ENCODE measurements at regions not wholly inside any gene's neighbourhood (a gene's known extent, or its start where the extent isn't known, plus 50 kb on each side); places are given as distances from the start of the nearest gene placed in this dataset.

DNA sequence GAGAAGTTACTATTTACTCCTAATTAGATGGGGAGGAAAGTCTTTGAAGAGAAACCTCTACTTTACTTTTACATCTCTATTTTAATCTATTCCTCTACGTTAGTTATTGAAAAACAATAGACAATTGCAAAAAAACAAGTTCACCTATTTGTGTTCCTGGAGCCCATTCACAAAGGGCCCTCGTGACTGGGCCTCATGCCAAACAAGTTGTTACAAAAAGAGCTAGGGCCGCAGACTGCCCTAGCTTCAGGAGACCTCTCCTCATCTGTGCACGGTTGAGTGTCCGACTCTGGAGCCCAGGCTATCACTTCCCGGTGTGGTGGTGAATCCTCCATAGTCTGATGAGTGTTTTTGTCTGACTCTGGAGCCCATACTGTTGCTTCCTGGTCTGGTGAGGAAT, 190.9 kb downstream of the ZNF486 start:
- no peaks in the 10 kb centered on the region for H3K4me1 ChIP-seq (ENCODE audit: control insufficient read depth in 2 of 2, insufficient read depth in 2 of 2, low read length in 1 of 2)
- H3K9me3 ChIP-seq (ENCODE audit: control insufficient read depth in 2 of 2, insufficient read depth in 1 of 2, low read depth in 1 of 2, low read length in 1 of 2) = peaks cover 3 to 4% of the 10 kb centered on the region in 2 donors
- H3K36me3 ChIP-seq (ENCODE audit: control insufficient read depth in 2 of 2, insufficient read depth in 2 of 2, low read length in 1 of 2) = no peaks in the 10 kb centered on the region
- no peak overlapping the region for H3K27ac ChIP-seq (ENCODE audit: low read depth in 2 of 2, low read length in 1 of 2)
- H3K4me3 ChIP-seq (ENCODE audit: low read depth in 1 of 2, low read length in 2 of 2) = no peak overlapping the region
- no peaks in the 10 kb centered on the region for H3K27me3 ChIP-seq (ENCODE audit: control insufficient read depth in 1 of 2, insufficient read depth in 2 of 2, low read length in 2 of 2)
- WGBS, 2 donors = 76 to 78% methylated on average over 6 of the region's 6 CpGs

- H3K9me3 ChIP-seq (ENCODE audit: control insufficient read depth in 2 of 2, insufficient read depth in 1 of 2, low read depth in 1 of 2, low read length in 1 of 2) = no peaks in the 10 kb centered on the region
- H3K27me3 ChIP-seq (ENCODE audit: control insufficient read depth in 1 of 2, insufficient read depth in 2 of 2, low read length in 2 of 2) = no peaks in the 10 kb centered on the region
- H3K36me3 ChIP-seq (ENCODE audit: control insufficient read depth in 2 of 2, insufficient read depth in 2 of 2, low read length in 1 of 2) = no peaks in the 10 kb centered on the region
- H3K4me3 ChIP-seq (ENCODE audit: low read depth in 1 of 2, low read length in 2 of 2) = no peak overlapping the region
- no peaks in the 10 kb centered on the region for H3K4me1 ChIP-seq (ENCODE audit: control insufficient read depth in 2 of 2, insufficient read depth in 2 of 2, low read length in 1 of 2)
- H3K27ac ChIP-seq (ENCODE audit: low read depth in 2 of 2, low read length in 1 of 2) = no peak overlapping the region
Measured at GRCh38 chr19:20351244-20351643, 184.2 kb downstream of the ZNF486 start.

- H3K27me3 ChIP-seq (ENCODE audit: control insufficient read depth in 1 of 2, insufficient read depth in 2 of 2, low read length in 2 of 2) = no peaks in the 10 kb centered on the region
- no peak overlapping the region for H3K4me3 ChIP-seq (ENCODE audit: low read depth in 1 of 2, low read length in 2 of 2)
- no peak overlapping the region for H3K27ac ChIP-seq (ENCODE audit: low read depth in 2 of 2, low read length in 1 of 2)
- no peaks in the 10 kb centered on the region for H3K9me3 ChIP-seq (ENCODE audit: control insufficient read depth in 2 of 2, insufficient read depth in 1 of 2, low read depth in 1 of 2, low read length in 1 of 2)
- H3K4me1 ChIP-seq (ENCODE audit: control insufficient read depth in 2 of 2, insufficient read depth in 2 of 2, low read length in 1 of 2) = no peaks in the 10 kb centered on the region
- WGBS, 2 donors = 65 to 81% methylated on average over 2 of the region's 2 CpGs
- no peaks in the 10 kb centered on the region for H3K36me3 ChIP-seq (ENCODE audit: control insufficient read depth in 2 of 2, insufficient read depth in 2 of 2, low read length in 1 of 2)
Measured at GRCh38 chr19:20349206-20349605, 182.2 kb downstream of the ZNF486 start.

GRCh38 chr19:20339444-20339843, 172.4 kb downstream of the ZNF486 start:
- Histone ChIP-seq H3K27me3 (ENCODE audit: control insufficient read depth in 1 of 2, insufficient read depth in 2 of 2, low read length in 2 of 2) (no peaks in the 10 kb centered on the region), H3K36me3 (ENCODE audit: control insufficient read depth in 2 of 2, insufficient read depth in 2 of 2, low read length in 1 of 2) (no peaks in the 10 kb centered on the region), H3K27ac (ENCODE audit: low read depth in 2 of 2, low read length in 1 of 2) (no peak overlapping the region), H3K4me3 (ENCODE audit: low read depth in 1 of 2, low read length in 2 of 2) (no peak overlapping the region), H3K9me3 (ENCODE audit: control insufficient read depth in 2 of 2, insufficient read depth in 1 of 2, low read depth in 1 of 2, low read length in 1 of 2) (peaks cover 0 to 2% of the 10 kb centered on the region in 2 donors), H3K4me1 (ENCODE audit: control insufficient read depth in 2 of 2, insufficient read depth in 2 of 2, low read length in 1 of 2) (no peaks in the 10 kb centered on the region)
- 95% methylated on average over 4 of the region's 4 CpGs for WGBS, 2 donors

- Histone ChIP-seq H3K4me1 (ENCODE audit: control insufficient read depth in 2 of 2, insufficient read depth in 2 of 2, low read length in 1 of 2) (no peaks in the 10 kb centered on the region), H3K4me3 (ENCODE audit: low read depth in 1 of 2, low read length in 2 of 2) (no peak overlapping the region), H3K27me3 (ENCODE audit: control insufficient read depth in 1 of 2, insufficient read depth in 2 of 2, low read length in 2 of 2) (no peaks in the 10 kb centered on the region), H3K9me3 (ENCODE audit: control insufficient read depth in 2 of 2, insufficient read depth in 1 of 2, low read depth in 1 of 2, low read length in 1 of 2) (no peaks in the 10 kb centered on the region), H3K36me3 (ENCODE audit: control insufficient read depth in 2 of 2, insufficient read depth in 2 of 2, low read length in 1 of 2) (no peaks in the 10 kb centered on the region), H3K27ac (ENCODE audit: low read depth in 2 of 2, low read length in 1 of 2) (no peak overlapping the region)
- 77 to 78% methylated on average over 3 of the region's 3 CpGs for WGBS, 2 donors
Measured at GRCh38 chr19:20334760-20335159, 167.7 kb downstream of the ZNF486 start.

- Histone ChIP-seq H3K27ac (ENCODE audit: low read depth in 2 of 2, low read length in 1 of 2) (no peak overlapping the region), H3K36me3 (ENCODE audit: control insufficient read depth in 2 of 2, insufficient read depth in 2 of 2, low read length in 1 of 2) (no peaks in the 10 kb centered on the region), H3K9me3 (ENCODE audit: control insufficient read depth in 2 of 2, insufficient read depth in 1 of 2, low read depth in 1 of 2, low read length in 1 of 2) (no peaks in the 10 kb centered on the region), H3K27me3 (ENCODE audit: control insufficient read depth in 1 of 2, insufficient read depth in 2 of 2, low read length in 2 of 2) (no peaks in the 10 kb centered on the region), H3K4me1 (ENCODE audit: control insufficient read depth in 2 of 2, insufficient read depth in 2 of 2, low read length in 1 of 2) (no peaks in the 10 kb centered on the region), H3K4me3 (ENCODE audit: low read depth in 1 of 2, low read length in 2 of 2) (no peak overlapping the region)
- 78 to 98% methylated on average over 1 of the region's 1 CpG for WGBS, 2 donors
Measured at GRCh38 chr19:20333508-20333907, 166.5 kb downstream of the ZNF486 start.

DNA sequence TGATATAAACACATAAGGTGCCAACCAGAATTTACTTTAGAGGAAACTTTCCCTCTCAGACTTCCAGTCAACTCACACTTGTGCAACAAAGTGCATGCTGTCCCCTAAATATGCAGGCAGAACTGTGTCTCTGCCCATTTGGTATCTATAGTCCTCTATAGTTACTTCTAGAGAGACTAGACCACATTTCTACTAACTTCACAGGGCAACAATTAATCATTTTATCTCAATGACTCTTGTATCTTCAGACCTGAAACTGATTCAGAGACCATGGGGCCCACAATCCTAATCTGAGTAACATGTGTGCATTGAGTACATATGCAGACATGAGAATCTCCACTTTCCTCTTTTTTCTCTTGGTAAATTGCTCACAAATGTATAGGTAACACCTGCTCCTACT, 158.1 kb downstream of the ZNF486 start:
- no peak overlapping the region for H3K4me3 ChIP-seq (ENCODE audit: low read depth in 1 of 2, low read length in 2 of 2)
- no peak overlapping the region for H3K27ac ChIP-seq (ENCODE audit: low read depth in 2 of 2, low read length in 1 of 2)
- H3K4me1 ChIP-seq (ENCODE audit: control insufficient read depth in 2 of 2, insufficient read depth in 2 of 2, low read length in 1 of 2) = no peaks in the 10 kb centered on the region
- H3K9me3 ChIP-seq (ENCODE audit: control insufficient read depth in 2 of 2, insufficient read depth in 1 of 2, low read depth in 1 of 2, low read length in 1 of 2) = peaks cover 0 to 6% of the 10 kb centered on the region in 2 donors
- H3K27me3 ChIP-seq (ENCODE audit: control insufficient read depth in 1 of 2, insufficient read depth in 2 of 2, low read length in 2 of 2) = no peaks in the 10 kb centered on the region
- no peaks in the 10 kb centered on the region for H3K36me3 ChIP-seq (ENCODE audit: control insufficient read depth in 2 of 2, insufficient read depth in 2 of 2, low read length in 1 of 2)

DNA sequence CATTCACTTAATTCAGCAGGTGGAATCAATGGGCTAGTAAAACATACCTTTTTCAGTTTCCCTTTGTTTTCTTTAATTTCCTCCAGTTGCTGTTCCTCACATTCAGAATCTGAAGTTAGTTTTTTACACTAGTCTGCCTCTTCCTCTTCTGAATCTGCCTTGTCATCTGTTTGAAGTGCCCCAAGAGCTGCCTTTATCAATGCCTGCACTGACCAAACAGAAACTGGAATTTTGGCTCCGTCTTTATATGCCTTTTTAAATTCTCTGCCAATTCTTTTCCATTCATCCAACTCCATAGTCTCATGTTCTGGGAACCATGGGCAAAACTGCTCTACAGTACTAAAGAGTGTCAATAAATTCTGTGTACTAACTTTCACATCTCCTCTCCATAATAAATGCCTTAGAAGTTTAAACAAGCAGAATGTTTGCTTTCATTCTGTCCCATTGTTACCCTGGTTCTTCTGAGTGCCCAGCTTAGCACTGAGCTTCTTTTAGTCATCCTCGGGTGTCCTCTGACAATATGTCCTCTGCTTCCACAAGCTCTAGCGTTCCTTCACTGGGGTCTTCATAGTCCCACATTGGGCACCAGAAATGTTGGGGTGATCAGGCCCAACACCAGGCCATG, 154.2 kb downstream of the ZNF486 start:
- no peaks in the 10 kb centered on the region for H3K4me1 ChIP-seq (ENCODE audit: control insufficient read depth in 2 of 2, insufficient read depth in 2 of 2, low read length in 1 of 2)
- peaks cover 0 to 6% of the 10 kb centered on the region in 2 donors for H3K9me3 ChIP-seq (ENCODE audit: control insufficient read depth in 2 of 2, insufficient read depth in 1 of 2, low read depth in 1 of 2, low read length in 1 of 2)
- 59% methylated on average over 3 of the region's 3 CpGs for WGBS, 2 donors
- H3K27me3 ChIP-seq (ENCODE audit: control insufficient read depth in 1 of 2, insufficient read depth in 2 of 2, low read length in 2 of 2) = no peaks in the 10 kb centered on the region
- H3K36me3 ChIP-seq (ENCODE audit: control insufficient read depth in 2 of 2, insufficient read depth in 2 of 2, low read length in 1 of 2) = no peaks in the 10 kb centered on the region
- H3K4me3 ChIP-seq (ENCODE audit: low read depth in 1 of 2, low read length in 2 of 2) = no peak overlapping the region
- H3K27ac ChIP-seq (ENCODE audit: low read depth in 2 of 2, low read length in 1 of 2) = no peak overlapping the region

GRCh38 chr19:20320191-20320590, 153.2 kb downstream of the ZNF486 start:
- no peaks in the 10 kb centered on the region for H3K4me1 ChIP-seq (ENCODE audit: control insufficient read depth in 2 of 2, insufficient read depth in 2 of 2, low read length in 1 of 2)
- no peak overlapping the region for H3K4me3 ChIP-seq (ENCODE audit: low read depth in 1 of 2, low read length in 2 of 2)
- H3K36me3 ChIP-seq (ENCODE audit: control insufficient read depth in 2 of 2, insufficient read depth in 2 of 2, low read length in 1 of 2) = no peaks in the 10 kb centered on the region
- no peak overlapping the region for H3K27ac ChIP-seq (ENCODE audit: low read depth in 2 of 2, low read length in 1 of 2)
- 63 to 82% methylated on average over 1 of the region's 1 CpG for WGBS, 2 donors
- no peaks in the 10 kb centered on the region for H3K27me3 ChIP-seq (ENCODE audit: control insufficient read depth in 1 of 2, insufficient read depth in 2 of 2, low read length in 2 of 2)
- peaks cover 0 to 6% of the 10 kb centered on the region in 2 donors for H3K9me3 ChIP-seq (ENCODE audit: control insufficient read depth in 2 of 2, insufficient read depth in 1 of 2, low read depth in 1 of 2, low read length in 1 of 2)

- no peak overlapping the region for H3K4me3 ChIP-seq (ENCODE audit: low read depth in 1 of 2, low read length in 2 of 2)
- H3K27ac ChIP-seq (ENCODE audit: low read depth in 2 of 2, low read length in 1 of 2) = no peak overlapping the region
- H3K4me1 ChIP-seq (ENCODE audit: control insufficient read depth in 2 of 2, insufficient read depth in 2 of 2, low read length in 1 of 2) = no peaks in the 10 kb centered on the region
- H3K9me3 ChIP-seq (ENCODE audit: control insufficient read depth in 2 of 2, insufficient read depth in 1 of 2, low read depth in 1 of 2, low read length in 1 of 2) = peaks cover 0 to 6% of the 10 kb centered on the region in 2 donors
- H3K27me3 ChIP-seq (ENCODE audit: control insufficient read depth in 1 of 2, insufficient read depth in 2 of 2, low read length in 2 of 2) = no peaks in the 10 kb centered on the region
- no peaks in the 10 kb centered on the region for H3K36me3 ChIP-seq (ENCODE audit: control insufficient read depth in 2 of 2, insufficient read depth in 2 of 2, low read length in 1 of 2)
- WGBS, 2 donors = 60 to 68% methylated on average over 3 of the region's 3 CpGs
Measured at GRCh38 chr19:20318616-20319015, 151.6 kb downstream of the ZNF486 start.
